ENCODE measurements at regions not wholly inside any gene's neighbourhood (a gene's known extent, or its start where the extent isn't known, plus 50 kb on each side); places are given as distances from the start of the nearest gene placed in this dataset.
"Not testable (repeated sequence)": the region's sequence is repeated elsewhere in the genome, so short reads cannot be mapped to it uniquely, and the experiment has no call there.

GRCh38 chr9:22170556-22170955 is 161.5 kb upstream of the CDKN2B start:
- no peak for DNase-seq (ENCODE audit: low read depth)

- no peak for DNase-seq (ENCODE audit: low read depth)
Measured at GRCh38 chr9:22170990-22171670, 162.0 kb upstream of the CDKN2B start.

GRCh38 chr9:22171691-22172090 is 162.6 kb upstream of the CDKN2B start:
- no peak for DNase-seq (ENCODE audit: low read depth)

GRCh38 chr9:22173908-22174307 is 164.8 kb upstream of the CDKN2B start:
- no peak for DNase-seq (ENCODE audit: low read depth)

DNA sequence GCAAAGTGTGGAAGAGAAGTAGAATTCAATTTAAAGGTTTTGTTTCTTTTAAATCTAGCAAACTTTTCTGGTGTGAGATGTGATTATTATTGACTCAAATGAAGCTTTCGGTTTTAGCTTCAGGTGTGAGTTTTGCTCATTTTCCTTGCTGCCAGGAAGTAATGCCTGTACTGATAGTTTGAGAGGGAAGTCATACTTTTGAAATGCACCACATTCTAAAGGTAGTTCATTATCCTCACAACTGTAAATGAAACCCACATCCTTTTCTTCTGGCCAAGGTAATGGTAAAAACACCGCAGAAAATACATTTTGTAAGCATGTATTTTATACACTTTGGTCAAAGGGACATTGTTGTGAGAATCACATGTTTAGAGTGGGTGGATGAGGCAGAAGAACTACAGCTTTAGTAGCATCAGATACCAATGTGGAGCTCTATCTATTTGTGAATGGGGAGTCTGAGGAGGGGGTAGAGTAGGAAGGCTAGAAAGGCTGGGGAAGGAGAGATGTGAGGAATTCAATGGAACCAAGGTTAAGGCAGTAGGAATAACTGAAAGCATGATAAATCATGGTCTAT is 167.0 kb upstream of the CDKN2B start:
- DNase-seq (ENCODE audit: low read depth): no peak

DNA sequence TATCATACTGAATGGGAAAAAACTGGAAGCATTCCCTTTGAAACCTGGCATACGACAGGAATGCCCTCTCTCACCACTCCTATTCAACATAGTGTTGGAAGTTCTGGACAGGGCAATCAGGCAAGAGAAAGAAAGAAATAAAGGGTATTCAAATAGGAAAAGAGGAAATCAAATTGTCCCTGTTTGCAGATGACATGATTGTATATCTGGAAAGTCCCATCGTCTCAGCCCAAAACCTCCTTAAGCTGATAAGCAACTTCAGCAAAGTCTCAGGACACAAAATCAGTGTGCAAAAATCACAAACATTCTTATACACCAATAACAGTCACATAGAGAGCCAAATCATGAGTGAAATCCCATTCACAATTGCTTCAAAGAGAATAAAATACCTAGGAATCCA is 171.9 kb upstream of the CDKN2B start:
- DNase-seq (ENCODE audit: low read depth): not testable (repeated sequence)

- DNase-seq (ENCODE audit: low read depth): no peak
Measured at GRCh38 chr9:22189471-22189870, 180.4 kb upstream of the CDKN2B start.

DNA sequence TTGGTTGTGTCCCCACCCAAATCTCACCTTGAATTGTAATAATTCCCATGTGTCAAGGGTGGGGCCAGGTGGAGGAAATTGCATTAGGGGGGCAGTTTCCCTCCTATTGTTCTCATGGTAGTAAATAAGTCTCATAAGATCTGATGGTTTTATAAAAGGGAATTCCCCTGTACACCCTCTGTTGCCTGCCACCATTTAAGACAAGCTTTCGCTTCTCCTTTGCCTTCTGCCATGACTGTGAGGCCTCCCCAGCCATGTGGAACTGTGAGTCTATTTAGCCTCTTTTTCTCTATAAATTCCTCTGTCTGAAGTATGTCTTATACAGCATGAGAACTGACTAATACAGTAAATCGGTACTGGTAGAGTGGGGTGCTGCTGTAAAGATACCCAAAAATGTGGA is 187.9 kb upstream of the CDKN2B start:
- DNase-seq (ENCODE audit: low read depth): not testable (repeated sequence)

DNA sequence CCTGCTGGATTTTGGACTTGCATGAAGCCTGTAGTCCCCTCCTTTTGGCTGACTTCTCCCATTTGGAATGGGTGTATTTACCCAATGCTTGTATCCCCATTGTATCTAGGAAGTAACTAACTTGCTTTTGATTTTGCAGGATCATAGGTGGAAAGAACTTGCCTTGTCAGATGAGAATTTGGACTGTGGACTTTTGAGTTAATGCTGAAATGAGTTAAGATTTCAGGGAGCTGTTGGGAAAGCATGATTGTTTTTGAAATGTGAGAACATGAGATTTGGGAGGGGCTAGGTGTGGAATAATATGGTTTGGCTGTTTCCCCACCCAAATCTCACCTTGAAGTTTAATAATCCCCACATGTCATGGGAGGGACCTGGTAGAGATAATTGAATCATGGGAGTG is 189.6 kb upstream of the CDKN2B start:
- DNase-seq (ENCODE audit: low read depth): no peak

DNA sequence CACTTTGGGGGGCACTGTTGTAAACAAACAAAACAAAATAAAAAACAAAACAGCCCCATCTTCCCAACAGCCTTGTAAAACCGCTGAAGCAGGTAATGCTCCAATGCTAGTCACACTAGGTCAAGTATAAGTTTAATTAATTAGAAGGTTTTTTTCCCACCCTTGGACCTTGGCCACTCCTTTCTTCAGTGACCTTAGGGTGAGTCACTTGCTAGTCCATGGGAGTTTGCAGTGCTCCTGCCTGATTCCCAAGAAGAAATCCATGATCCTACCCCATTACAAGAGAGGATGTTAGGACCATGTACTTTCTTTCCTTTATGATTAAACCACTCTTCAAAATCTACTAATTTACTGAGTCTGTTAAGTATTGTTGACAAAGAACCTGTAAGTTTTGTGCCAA is 192.2 kb upstream of the CDKN2B start:
- DNase-seq (ENCODE audit: low read depth): no peak

- no peak for DNase-seq (ENCODE audit: low read depth)
Measured at GRCh38 chr9:22203371-22204138, 194.4 kb upstream of the CDKN2B start.

DNA sequence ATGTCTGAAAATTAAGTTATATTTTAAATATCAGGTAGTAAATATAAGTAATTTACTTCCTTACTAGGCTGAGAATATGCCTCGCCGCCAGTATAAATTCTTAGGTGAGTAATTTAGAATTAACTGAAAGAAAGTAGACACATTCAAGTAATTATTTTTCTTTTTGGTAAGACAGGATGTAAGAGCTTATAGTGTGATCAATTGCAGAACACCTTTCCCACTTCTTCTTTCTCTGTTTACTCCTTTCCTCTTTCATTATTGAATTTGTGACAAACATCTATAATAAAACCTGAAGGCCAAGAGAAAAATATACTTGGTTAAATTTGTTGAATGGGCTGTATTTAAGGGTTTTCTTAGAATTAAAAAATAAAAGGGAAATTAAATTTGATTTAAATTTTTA is 195.1 kb upstream of the CDKN2B start:
- no peak for DNase-seq (ENCODE audit: low read depth)

DNA sequence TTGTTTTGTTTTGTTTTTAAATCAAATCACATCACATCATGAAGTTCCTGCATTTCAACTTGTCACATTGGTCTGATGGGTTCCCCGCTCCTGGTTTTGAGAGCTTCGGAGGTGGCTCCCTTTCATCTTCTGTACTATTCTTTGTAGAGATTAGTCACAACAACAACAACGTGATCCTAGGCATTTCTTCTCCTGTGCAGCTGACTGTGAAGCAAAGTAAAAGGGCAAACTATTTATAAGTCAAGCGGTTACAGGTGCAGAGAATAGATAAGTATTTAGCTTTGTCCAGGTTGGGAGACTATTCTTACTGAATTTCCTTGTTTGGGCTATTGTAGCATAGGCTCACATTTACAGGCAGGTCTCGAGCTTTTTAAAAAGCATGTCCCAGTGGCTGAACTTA is 197.7 kb upstream of the CDKN2B start:
- no peak for DNase-seq (ENCODE audit: low read depth)

GRCh38 chr9:22208846-22209585 is 199.9 kb upstream of the CDKN2B start:
- no peak for DNase-seq (ENCODE audit: low read depth)

DNA sequence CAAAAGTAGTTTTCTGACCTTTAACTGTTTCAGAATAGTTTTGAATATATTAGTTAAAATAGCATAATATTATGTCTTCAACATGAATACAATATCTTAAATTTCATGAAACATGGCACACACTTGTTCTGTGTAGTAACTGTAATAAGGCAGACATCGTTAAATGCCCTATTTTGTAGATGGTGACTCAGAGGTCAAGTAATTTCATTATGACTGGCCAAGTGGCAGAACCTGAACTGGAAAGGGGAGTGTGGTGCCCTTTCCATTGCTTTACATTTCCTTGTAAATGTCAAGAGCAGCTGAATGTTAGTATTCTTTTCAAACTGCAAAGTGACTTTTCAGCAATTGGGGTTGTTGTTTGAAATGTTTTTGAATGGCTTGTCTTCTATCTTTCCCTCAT is 201.2 kb upstream of the CDKN2B start:
- DNase-seq (ENCODE audit: low read depth): no peak

GRCh38 chr9:22210936-22211335 is 201.8 kb upstream of the CDKN2B start:
- DNase-seq (ENCODE audit: low read depth): no peak

DNA sequence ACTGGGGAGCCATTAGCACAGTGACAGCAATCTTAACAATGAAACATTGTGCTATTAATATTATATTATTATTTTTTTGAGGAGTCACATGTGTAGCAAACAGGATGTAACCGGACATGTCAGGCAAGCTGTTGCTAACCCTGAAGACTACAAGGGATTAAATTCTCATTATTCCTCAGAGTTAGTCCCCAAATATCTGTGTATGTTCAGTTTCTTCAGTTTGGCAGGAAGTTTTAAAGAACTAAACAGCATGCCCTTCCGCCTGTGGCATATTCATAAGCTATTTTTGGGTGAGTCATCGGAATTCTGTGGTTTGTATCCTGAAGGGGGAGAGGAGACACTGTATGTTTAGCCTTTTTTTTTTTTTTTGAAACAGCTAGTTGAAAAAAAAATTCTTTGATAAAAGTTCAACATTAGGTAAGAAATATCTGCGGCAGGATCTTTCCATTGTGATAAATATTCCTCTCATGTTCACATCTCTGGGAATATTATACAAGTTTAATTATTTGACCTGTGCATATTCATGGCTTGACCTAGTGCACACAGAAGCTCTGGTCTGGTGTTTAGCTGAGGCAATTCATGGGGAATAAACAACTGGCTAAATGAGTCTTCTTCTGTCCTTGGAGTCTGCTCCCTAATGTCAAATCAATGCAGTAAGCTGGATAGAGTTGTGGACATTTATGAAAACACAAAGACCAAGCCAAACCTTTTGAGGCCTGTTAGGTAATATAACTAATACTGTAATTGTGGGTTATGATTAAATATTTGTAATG is 202.7 kb upstream of the CDKN2B start:
- peak; percentile 86 for DNase-seq (ENCODE audit: low read depth)

DNA sequence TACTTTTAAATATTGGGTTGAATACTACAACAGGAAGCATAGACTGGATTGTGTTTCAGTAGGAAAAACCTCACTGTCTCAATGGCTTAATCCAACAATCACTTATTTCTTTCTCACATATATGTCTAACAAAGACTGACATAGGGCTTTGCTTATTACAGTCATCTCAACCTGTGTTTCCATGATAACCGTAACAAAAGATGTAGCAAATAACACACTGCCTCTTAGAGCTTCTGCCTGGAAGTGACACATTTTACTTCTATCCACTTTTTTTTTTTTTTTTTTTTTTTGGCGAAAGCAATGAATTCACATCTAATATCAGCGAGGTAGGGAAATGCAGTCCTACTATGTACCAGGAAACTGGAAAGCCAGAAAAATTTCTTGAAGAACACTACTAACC is 204.9 kb upstream of the CDKN2B start:
- no peak for DNase-seq (ENCODE audit: low read depth)

GRCh38 chr9:22214497-22215031 is 205.5 kb upstream of the CDKN2B start:
- DNase-seq (ENCODE audit: low read depth): no peak

DNA sequence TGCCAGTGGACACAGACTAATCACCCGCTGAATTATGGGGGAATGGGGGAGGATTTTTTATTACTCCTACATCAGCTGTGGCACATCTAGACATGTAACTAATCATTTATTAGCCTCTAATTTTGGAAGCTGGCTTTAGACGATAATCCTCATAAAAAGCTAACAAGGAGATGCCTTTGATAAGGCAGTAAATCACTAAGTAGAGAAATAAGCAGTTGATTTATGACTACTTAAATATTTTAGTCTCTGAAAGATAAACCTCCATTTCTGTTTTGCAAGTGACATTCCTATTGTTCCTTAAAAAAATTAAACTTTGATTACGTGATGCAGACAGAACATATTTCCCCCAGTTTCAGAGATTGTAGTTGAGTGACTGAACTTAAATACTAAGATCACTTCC is 206.4 kb upstream of the CDKN2B start:
- DNase-seq (ENCODE audit: low read depth): no peak

DNA sequence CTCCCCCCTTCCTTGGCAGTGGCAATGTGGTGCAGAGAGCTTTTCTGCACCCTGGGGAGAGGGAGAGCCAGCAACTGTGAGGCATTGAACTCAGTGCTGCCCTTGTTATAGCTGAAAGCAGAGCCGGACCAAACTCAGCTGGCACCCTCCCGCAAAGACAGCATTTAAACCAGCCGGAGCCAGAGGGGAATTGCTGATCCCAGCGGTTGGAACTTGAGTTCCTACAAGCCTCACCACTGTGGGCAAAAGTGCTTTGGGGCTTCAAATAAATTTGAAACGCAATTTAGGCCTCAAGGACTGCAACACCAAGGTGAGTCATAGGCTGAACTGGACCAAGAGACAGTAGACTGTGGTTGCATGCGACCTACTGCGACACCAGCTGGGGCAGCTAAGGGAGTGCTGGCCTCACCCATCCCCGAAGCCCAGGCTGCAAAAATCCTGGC is 207.6 kb upstream of the CDKN2B start:
- DNase-seq (ENCODE audit: low read depth): no peak

DNA sequence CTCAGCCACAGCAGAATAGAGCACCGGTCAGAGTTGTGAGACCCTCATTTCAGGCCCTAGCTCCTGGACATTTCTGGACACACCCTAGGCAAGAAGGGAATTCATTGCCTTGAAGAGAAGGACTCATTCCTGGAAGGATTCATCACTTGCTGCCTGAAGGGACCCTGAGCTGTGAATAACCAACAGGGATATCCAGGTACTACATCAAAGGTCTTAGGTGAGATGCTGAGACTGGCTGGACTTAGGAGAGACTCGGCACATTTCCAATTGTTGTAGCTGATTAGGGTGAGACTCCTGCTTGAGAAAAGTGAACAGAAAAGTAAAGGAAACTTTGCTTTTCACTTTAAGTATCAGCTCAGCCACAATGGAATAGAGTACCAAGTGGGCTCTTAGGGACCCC is 208.1 kb upstream of the CDKN2B start:
- no peak for DNase-seq (ENCODE audit: low read depth)
